ENCODE measurements at regions not wholly inside any gene's neighbourhood (a gene's known extent, or its start where the extent isn't known, plus 50 kb on each side); places are given as distances from the start of the nearest gene placed in this dataset.

- TF ChIP-seq SMC3 (conservative IDR thresholded peaks at IDR 0.05; ENCODE audit: poor library complexity): no peak
- no peak for TF ChIP-seq POLR2AphosphoS5 (IDR thresholded peaks at IDR 0.05)
Observed at GRCh38 chr3:177538750-177539730, 341.8 kb upstream of the TBL1XR1 start (continued).

GRCh38 chr3:177541541-177541940, 344.3 kb upstream of the TBL1XR1 start:
- Histone ChIP-seq H3K4me2 (ENCODE audit: low read length) (no peak overlapping the region), H3K27me3 (ENCODE audit: insufficient read depth, low read depth, low read length) (no peaks in the 10 kb centered on the region), H4K20me1 (ENCODE audit: insufficient read depth) (no peaks in the 10 kb centered on the region), H2AFZ (ENCODE audit: low read depth, low read length) (no peak overlapping the region), H3K4me3 (ENCODE audit: low read length) (no peak overlapping the region), H3F3A (ENCODE audit: insufficient read depth, low read length, poor library complexity, severe bottlenecking) (no peaks in the 10 kb centered on the region), H3K9ac (ENCODE audit: low read length) (no peak overlapping the region), H3K79me2 (replicated peaks; ENCODE audit: insufficient read depth, low read length) (no peaks in the 10 kb centered on the region), H3K27ac (ENCODE audit: low read length) (no peak overlapping the region), H3K36me3 (ENCODE audit: insufficient read depth, low read length) (no peaks in the 10 kb centered on the region), H3K9me2 (ENCODE audit: insufficient read depth, low read length) (no peaks in the 10 kb centered on the region), H3K9me3 (ENCODE audit: low read length) (no peaks in the 10 kb centered on the region)
- no peak for TF ChIP-seq SMC3 (conservative IDR thresholded peaks at IDR 0.05; ENCODE audit: poor library complexity)
- no peak for TF ChIP-seq EZH2 (IDR thresholded peaks at IDR 0.05; ENCODE audit: borderline replicate concordance, insufficient read depth, low read length, poor library complexity, severe bottlenecking)
- no peak for TF ChIP-seq TAF1 (IDR thresholded peaks at IDR 0.05; ENCODE audit: low read depth)
- TF ChIP-seq RAD21 (conservative IDR thresholded peaks at IDR 0.05): no peak
- no peak for TF ChIP-seq CTCF (IDR thresholded peaks at IDR 0.05; ENCODE audit: poor library complexity, severe bottlenecking)

- Histone ChIP-seq H3K27ac (ENCODE audit: low read length) (no peak overlapping the region), H2AFZ (ENCODE audit: low read depth, low read length) (no peak overlapping the region), H3K9me3 (ENCODE audit: low read length) (no peaks in the 10 kb centered on the region), H3K9me2 (ENCODE audit: insufficient read depth, low read length) (no peaks in the 10 kb centered on the region), H3K9ac (ENCODE audit: low read length) (no peak overlapping the region), H3K36me3 (ENCODE audit: insufficient read depth, low read length) (no peaks in the 10 kb centered on the region), H3F3A (ENCODE audit: insufficient read depth, low read length, poor library complexity, severe bottlenecking) (no peaks in the 10 kb centered on the region), H3K4me3 (ENCODE audit: low read length) (no peak overlapping the region), H3K4me2 (ENCODE audit: low read length) (no peak overlapping the region), H3K27me3 (ENCODE audit: insufficient read depth, low read depth, low read length) (no peaks in the 10 kb centered on the region), H4K20me1 (ENCODE audit: insufficient read depth) (no peaks in the 10 kb centered on the region), H3K79me2 (replicated peaks; ENCODE audit: insufficient read depth, low read length) (no peaks in the 10 kb centered on the region)
- TF ChIP-seq POLR2AphosphoS5 (IDR thresholded peaks at IDR 0.05): no peak
- TF ChIP-seq MXI1 (conservative IDR thresholded peaks at IDR 0.05; ENCODE audit: poor library complexity, severe bottlenecking): no peak
- TF ChIP-seq EZH2 (IDR thresholded peaks at IDR 0.05; ENCODE audit: borderline replicate concordance, insufficient read depth, low read length, poor library complexity, severe bottlenecking): no peak
- no peak for TF ChIP-seq TAF1 (IDR thresholded peaks at IDR 0.05; ENCODE audit: low read depth)
- no peak for TF ChIP-seq RAD21 (conservative IDR thresholded peaks at IDR 0.05)
- TF ChIP-seq EP300 (conservative IDR thresholded peaks at IDR 0.05; ENCODE audit: poor library complexity, severe bottlenecking): no peak
- no peak for TF ChIP-seq SMC3 (conservative IDR thresholded peaks at IDR 0.05; ENCODE audit: poor library complexity)
- TF ChIP-seq CTCF (IDR thresholded peaks at IDR 0.05; ENCODE audit: poor library complexity, severe bottlenecking): no peak
- TF ChIP-seq REST (IDR thresholded peaks at IDR 0.05; ENCODE audit: borderline replicate concordance): no peak
Observed at GRCh38 chr3:177545964-177546363, 348.7 kb upstream of the TBL1XR1 start.

All from neural cell (in vitro differentiated cells).